ENCODE measurements at regions not wholly inside any gene's neighbourhood (a gene's known extent, or its start where the extent isn't known, plus 50 kb on each side); places are given as distances from the start of the nearest gene placed in this dataset.
A peak's percentile ranks its signal among the peaks of the same experiment; 100 is the strongest.

DNA sequence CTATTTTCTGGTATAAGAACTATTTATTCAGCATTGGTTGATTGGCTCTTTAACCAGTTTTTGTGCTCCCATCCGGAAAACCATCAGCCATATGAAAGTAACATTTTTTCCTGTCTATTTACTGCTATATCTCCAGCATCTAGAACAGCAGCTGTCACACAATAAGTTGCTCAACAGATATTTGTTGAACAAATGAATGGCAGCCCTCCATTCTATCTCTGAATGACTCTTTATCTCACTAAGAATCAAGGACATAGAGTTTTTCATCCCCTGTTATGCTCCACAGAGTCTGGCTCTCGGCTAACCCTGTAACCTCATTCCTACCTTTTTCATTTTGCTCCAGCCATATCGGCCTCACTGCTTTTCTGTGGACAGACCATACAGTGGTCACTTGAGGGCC lies 145.5 kb downstream of the SLITRK6 start:
- TF ChIP-seq, protein P1, sequence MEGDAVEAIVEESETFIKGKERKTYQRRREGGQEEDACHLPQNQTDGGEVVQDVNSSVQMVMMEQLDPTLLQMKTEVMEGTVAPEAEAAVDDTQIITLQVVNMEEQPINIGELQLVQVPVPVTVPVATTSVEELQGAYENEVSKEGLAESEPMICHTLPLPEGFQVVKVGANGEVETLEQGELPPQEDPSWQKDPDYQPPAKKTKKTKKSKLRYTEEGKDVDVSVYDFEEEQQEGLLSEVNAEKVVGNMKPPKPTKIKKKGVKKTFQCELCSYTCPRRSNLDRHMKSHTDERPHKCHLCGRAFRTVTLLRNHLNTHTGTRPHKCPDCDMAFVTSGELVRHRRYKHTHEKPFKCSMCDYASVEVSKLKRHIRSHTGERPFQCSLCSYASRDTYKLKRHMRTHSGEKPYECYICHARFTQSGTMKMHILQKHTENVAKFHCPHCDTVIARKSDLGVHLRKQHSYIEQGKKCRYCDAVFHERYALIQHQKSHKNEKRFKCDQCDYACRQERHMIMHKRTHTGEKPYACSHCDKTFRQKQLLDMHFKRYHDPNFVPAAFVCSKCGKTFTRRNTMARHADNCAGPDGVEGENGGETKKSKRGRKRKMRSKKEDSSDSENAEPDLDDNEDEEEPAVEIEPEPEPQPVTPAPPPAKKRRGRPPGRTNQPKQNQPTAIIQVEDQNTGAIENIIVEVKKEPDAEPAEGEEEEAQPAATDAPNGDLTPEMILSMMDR (IDR thresholded peaks at IDR 0.05; ENCODE audit: low read depth, low read length), result no peak
- no peaks in the 10 kb centered on the region for H3K9me3 ChIP-seq
- H3K4me3 ChIP-seq (ENCODE audit: low read depth, low read length), result no peak overlapping the region
- no peaks in the 10 kb centered on the region for H3K36me3 ChIP-seq
- H3K4me1 ChIP-seq, result peaks cover 21% of the 10 kb centered on the region
- DNase-seq, result peak; percentile 25
- no peaks in the 10 kb centered on the region for H3K27me3 ChIP-seq

DNA sequence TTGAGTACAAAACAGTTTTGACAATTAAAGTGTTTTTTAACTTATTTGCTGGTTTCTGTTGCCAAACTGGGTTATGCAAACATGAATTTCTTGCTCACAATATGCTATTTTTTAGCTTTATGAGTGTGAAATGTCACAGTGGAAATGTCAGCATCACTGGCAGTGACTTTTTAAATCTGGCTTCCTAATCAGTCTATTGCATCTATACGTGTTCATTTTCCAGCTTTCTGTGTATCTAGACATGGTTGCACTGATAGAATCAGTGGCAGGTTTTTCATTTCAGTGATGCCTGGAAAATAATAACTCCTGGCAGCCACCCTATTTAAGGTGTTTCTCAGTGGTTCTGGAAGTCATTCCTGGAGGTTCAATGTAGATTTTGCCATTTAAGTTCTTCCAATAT lies 146.7 kb downstream of the SLITRK6 start:
- no peak overlapping the region for H3K4me3 ChIP-seq (ENCODE audit: low read depth, low read length)
- no peak for DNase-seq
- peaks cover 21% of the 10 kb centered on the region for H3K4me1 ChIP-seq
- TF ChIP-seq, protein P1 (IDR thresholded peaks at IDR 0.05; ENCODE audit: low read depth, low read length), result no peak
- no peaks in the 10 kb centered on the region for H3K9me3 ChIP-seq
- H3K27me3 ChIP-seq, result no peaks in the 10 kb centered on the region
- no peaks in the 10 kb centered on the region for H3K36me3 ChIP-seq

GRCh38 chr13:85651440-85651839 lies 147.8 kb downstream of the SLITRK6 start:
- DNase-seq, result no peak
- H3K36me3 ChIP-seq, result no peaks in the 10 kb centered on the region

DNA sequence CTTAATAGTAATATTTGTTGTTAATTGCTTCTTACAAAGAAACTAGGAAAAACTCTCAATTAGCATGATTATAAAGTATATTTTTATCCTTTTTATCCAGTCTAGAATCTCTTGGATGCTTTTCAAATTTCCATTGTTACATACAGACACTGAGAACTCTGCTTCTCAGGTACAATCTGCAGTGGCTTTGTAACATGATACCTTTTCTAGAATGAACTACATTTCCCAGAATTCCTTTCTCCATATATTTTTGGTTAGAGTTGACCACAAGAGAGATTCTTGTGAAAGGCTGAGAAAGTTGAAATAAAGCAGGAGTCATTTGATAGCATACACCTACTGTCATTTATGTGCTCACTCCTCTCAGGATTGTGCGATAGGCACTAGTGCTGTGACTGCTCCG lies 148.6 kb downstream of the SLITRK6 start:
- TF ChIP-seq, protein P1 (IDR thresholded peaks at IDR 0.05; ENCODE audit: low read depth, low read length), result no peak
- Histone ChIP-seq H3K4me3 (ENCODE audit: low read depth, low read length) (no peak overlapping the region), H3K9me3 (no peaks in the 10 kb centered on the region), H3K4me1 (peaks cover 21% of the 10 kb centered on the region), H3K27me3 (no peaks in the 10 kb centered on the region), H3K36me3 (no peaks in the 10 kb centered on the region)
- no peak for DNase-seq

More at GRCh38 chr13:85651440-85651839, 147.8 kb downstream of the SLITRK6 start:
- Histone ChIP-seq H3K27me3 (no peaks in the 10 kb centered on the region), H3K4me3 (ENCODE audit: low read depth, low read length) (no peak overlapping the region), H3K9me3 (no peaks in the 10 kb centered on the region), H3K4me1 (peaks cover 21% of the 10 kb centered on the region)
- TF ChIP-seq, protein P1 (IDR thresholded peaks at IDR 0.05; ENCODE audit: low read depth, low read length), result no peak

GRCh38 chr13:85640727-85641126 lies 158.5 kb downstream of the SLITRK6 start:
- no peak for DNase-seq
- Histone ChIP-seq H3K4me3 (ENCODE audit: low read depth, low read length) (no peak overlapping the region), H3K4me1 (no peaks in the 10 kb centered on the region), H3K9me3 (no peaks in the 10 kb centered on the region), H3K27me3 (no peaks in the 10 kb centered on the region), H3K36me3 (no peaks in the 10 kb centered on the region)
- TF ChIP-seq, protein P1 (IDR thresholded peaks at IDR 0.05; ENCODE audit: low read depth, low read length), result no peak

GRCh38 chr13:85638815-85639393 lies 160.3 kb downstream of the SLITRK6 start:
- Histone ChIP-seq H3K4me1 (no peaks in the 10 kb centered on the region), H3K9me3 (no peaks in the 10 kb centered on the region), H3K36me3 (no peaks in the 10 kb centered on the region), H3K27me3 (no peaks in the 10 kb centered on the region), H3K4me3 (ENCODE audit: low read depth, low read length) (no peak overlapping the region)
- TF ChIP-seq, protein P1 (IDR thresholded peaks at IDR 0.05; ENCODE audit: low read depth, low read length), result no peak
- DNase-seq, result no peak

All from BE2C (cell line).